Immature natural killer cell (primary cell): ENCODE measurements at regions not wholly inside any gene's neighbourhood (a gene's known extent, or its start where the extent isn't known, plus 50 kb on each side); places are given as distances from the start of the nearest gene placed in this dataset.

Experiments used
- DNase-seq, 3 donors: peaks; one replicate each; pipeline ENCODE4 v3.0.0; 2022; ENCODE audit warnings: mixed read lengths in 1 of 3
- H3K27ac Mint-ChIP-seq, 6 donors: one replicate each; pipeline ENCODE4 v1.8.0; 2020; ENCODE audit warnings: mixed read lengths in 6 of 6, mild to moderate bottlenecking in 5 of 6, inconsistent platforms in 4 of 6, moderate library complexity in 3 of 6
- H3K27me3 Mint-ChIP-seq, 3 donors: one replicate each; pipeline ENCODE4 v1.8.0; 2020 to 2021; ENCODE audit warnings: low read depth in 3 of 3, mild to moderate bottlenecking in 3 of 3, mixed read lengths in 3 of 3, moderate library complexity in 3 of 3, inconsistent platforms in 1 of 3
- H3K36me3 Mint-ChIP-seq, 3 donors: one replicate each; pipeline ENCODE4 v1.8.0; 2020; ENCODE audit warnings: mixed read lengths in 3 of 3, inconsistent platforms in 2 of 3, mild to moderate bottlenecking in 2 of 3
- H3K4me1 Mint-ChIP-seq, 2 donors: one replicate each; pipeline ENCODE4 v1.8.0; 2020; ENCODE audit warnings: inconsistent platforms in 2 of 2, mild to moderate bottlenecking in 2 of 2, mixed read lengths in 2 of 2, moderate library complexity in 1 of 2
- H3K4me3 Mint-ChIP-seq, 5 donors: one replicate each; pipeline ENCODE4 v1.8.0; 2020; ENCODE audit warnings: mild to moderate bottlenecking in 5 of 5, mixed read lengths in 5 of 5, inconsistent platforms in 3 of 5, moderate library complexity in 3 of 5
- H3K9me3 Mint-ChIP-seq, 6 donors: one replicate each; pipeline ENCODE4 v1.8.0; 2020; ENCODE audit warnings: mild to moderate bottlenecking in 6 of 6, mixed read lengths in 6 of 6, inconsistent platforms in 4 of 6, moderate library complexity in 3 of 6

DNA sequence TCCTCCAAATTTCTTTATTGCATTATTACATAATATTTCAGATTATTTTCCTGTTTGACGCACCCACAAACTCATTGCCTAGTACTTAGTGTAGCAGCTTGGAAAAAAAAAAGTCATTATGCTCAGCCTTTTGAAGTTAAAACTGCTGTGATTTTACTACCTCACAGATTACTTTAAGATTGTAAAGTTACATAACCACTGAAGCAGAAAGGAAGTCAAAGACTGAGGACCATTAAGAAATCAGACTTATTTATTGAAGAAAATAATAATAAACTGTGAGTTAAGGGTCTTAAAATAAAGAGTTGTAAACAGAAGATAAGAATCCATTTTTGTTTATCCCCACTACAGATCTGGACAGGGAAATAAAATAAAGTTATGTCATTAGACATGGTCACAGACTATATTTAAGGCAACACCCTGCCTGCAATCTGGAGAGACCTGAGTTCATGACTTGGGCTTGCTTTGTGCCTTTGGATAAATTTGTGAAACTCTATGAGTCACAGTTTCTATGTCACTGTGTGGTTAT is 212.1 kb upstream of the ROBO2 start:
- H3K4me1 Mint-ChIP-seq, result no peaks in the 10 kb centered on the region
- no peak overlapping the region for H3K27ac Mint-ChIP-seq
- peaks cover 0 to 4% (median 0%) of the 10 kb centered on the region in 3 donors for H3K36me3 Mint-ChIP-seq
- DNase-seq, result no peak
- peaks cover 18 to 60% (median 32%) of the 10 kb centered on the region in 6 donors for H3K9me3 Mint-ChIP-seq
- no peak overlapping the region for H3K4me3 Mint-ChIP-seq
- no peaks in the 10 kb centered on the region for H3K27me3 Mint-ChIP-seq

DNA sequence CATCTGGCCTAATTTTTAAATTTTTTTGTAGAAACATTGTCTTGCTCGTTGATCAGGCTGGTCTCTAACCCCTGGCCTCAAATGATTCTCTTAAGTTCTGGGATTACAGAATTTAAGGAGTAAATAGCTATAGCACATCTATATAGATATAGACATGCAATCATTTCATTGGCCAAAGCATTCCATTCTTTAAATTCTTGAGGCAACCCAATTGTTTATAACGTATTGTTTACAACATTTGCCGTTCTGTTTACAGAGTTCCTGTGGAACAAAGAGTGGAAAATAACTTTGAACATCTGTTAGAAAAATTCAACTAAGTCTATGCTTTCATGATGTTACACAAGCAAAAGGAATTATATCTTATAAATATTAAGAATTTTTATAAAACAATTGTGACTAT is 205.2 kb upstream of the ROBO2 start:
- Mint-ChIP-seq H3K27me3 (peaks cover 0 to 3% (median 0%) of the 10 kb centered on the region in 3 donors), H3K9me3 (peaks cover 10 to 51% (median 37%) of the 10 kb centered on the region in 6 donors), H3K27ac (no peak overlapping the region), H3K4me1 (no peaks in the 10 kb centered on the region), H3K4me3 (no peak overlapping the region), H3K36me3 (peaks cover 0 to 4% (median 0%) of the 10 kb centered on the region in 3 donors)
- DNase-seq, result no peak

- Mint-ChIP-seq H3K36me3 (no peaks in the 10 kb centered on the region), H3K27ac (no peak overlapping the region), H3K27me3 (peaks cover 0 to 3% (median 0%) of the 10 kb centered on the region in 3 donors), H3K4me3 (no peak overlapping the region), H3K9me3 (peaks cover 6 to 48% (median 21%) of the 10 kb centered on the region in 6 donors), H3K4me1 (no peaks in the 10 kb centered on the region)
- DNase-seq, result no peak
These were observed 198.2 kb upstream of the ROBO2 start for GRCh38 chr3:76841747-76842146.

DNA sequence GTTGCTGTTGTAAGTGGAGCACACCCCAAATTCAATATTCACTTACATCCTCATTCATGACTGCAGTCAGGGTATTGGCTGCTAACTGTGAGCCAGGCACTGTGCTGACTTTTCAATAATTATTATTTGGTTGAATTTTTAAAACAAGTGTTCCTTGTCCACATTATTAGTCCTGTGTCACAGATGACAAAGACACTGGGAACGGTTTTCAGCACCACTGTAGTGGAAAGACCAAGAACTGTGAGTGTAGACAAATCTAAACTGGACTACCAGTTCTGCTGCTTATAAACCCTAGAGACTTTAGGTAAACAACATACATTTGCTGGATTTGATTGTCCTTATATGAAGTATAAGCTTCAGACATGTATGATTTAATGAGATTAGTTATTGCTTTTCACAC is 197.7 kb upstream of the ROBO2 start:
- Mint-ChIP-seq H3K9me3 (peaks cover 6 to 50% (median 23%) of the 10 kb centered on the region in 6 donors), H3K36me3 (no peaks in the 10 kb centered on the region)
- no peak for DNase-seq

GRCh38 chr3:76855451-76855850 is 184.4 kb upstream of the ROBO2 start:
- no peak for DNase-seq
- peaks cover 0 to 41% (median 16%) of the 10 kb centered on the region in 6 donors for H3K9me3 Mint-ChIP-seq
- no peaks in the 10 kb centered on the region for H3K36me3 Mint-ChIP-seq
- no peak overlapping the region for H3K27ac Mint-ChIP-seq
- H3K27me3 Mint-ChIP-seq, result no peaks in the 10 kb centered on the region
- no peak overlapping the region for H3K4me3 Mint-ChIP-seq
- H3K4me1 Mint-ChIP-seq, result no peaks in the 10 kb centered on the region

More for the DNA sequence above, 197.7 kb upstream of the ROBO2 start:
- Mint-ChIP-seq H3K4me1 (no peaks in the 10 kb centered on the region), H3K27ac (no peak overlapping the region), H3K4me3 (no peak overlapping the region), H3K27me3 (peaks cover 0 to 3% (median 0%) of the 10 kb centered on the region in 3 donors)

DNA sequence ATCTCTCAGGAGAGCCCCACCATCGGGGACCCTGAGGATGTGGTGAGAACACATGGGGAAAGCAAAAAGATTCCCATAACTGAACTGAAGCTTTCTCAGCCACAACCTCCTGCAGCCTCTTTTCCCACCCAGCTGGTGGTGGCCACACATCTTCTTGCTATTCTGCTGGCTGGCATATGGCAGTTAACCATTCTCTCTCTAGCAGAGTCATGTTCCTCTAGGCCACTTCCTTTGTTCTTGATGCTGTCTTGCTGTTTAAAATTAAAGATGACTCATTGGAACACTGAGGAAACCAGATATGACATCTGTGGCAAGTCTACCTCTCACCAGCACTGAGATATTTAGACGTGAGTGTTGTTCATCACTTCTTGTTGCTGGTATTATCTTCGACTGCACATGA is 180.3 kb upstream of the ROBO2 start:
- H3K4me1 Mint-ChIP-seq, result no peaks in the 10 kb centered on the region
- peaks cover 10 to 67% (median 32%) of the 10 kb centered on the region in 6 donors for H3K9me3 Mint-ChIP-seq
- no peak for DNase-seq
- no peak overlapping the region for H3K27ac Mint-ChIP-seq
- H3K36me3 Mint-ChIP-seq, result peaks cover 0 to 4% (median 0%) of the 10 kb centered on the region in 3 donors
- no peaks in the 10 kb centered on the region for H3K27me3 Mint-ChIP-seq
- no peak overlapping the region for H3K4me3 Mint-ChIP-seq

GRCh38 chr3:76864355-76864754 is 175.5 kb upstream of the ROBO2 start:
- Mint-ChIP-seq H3K27ac (no peak overlapping the region), H3K27me3 (no peaks in the 10 kb centered on the region), H3K4me3 (no peak overlapping the region), H3K36me3 (peaks cover 0 to 4% (median 0%) of the 10 kb centered on the region in 3 donors), H3K9me3 (peaks cover 20 to 79% (median 43%) of the 10 kb centered on the region in 6 donors), H3K4me1 (no peaks in the 10 kb centered on the region)
- DNase-seq, result no peak

DNA sequence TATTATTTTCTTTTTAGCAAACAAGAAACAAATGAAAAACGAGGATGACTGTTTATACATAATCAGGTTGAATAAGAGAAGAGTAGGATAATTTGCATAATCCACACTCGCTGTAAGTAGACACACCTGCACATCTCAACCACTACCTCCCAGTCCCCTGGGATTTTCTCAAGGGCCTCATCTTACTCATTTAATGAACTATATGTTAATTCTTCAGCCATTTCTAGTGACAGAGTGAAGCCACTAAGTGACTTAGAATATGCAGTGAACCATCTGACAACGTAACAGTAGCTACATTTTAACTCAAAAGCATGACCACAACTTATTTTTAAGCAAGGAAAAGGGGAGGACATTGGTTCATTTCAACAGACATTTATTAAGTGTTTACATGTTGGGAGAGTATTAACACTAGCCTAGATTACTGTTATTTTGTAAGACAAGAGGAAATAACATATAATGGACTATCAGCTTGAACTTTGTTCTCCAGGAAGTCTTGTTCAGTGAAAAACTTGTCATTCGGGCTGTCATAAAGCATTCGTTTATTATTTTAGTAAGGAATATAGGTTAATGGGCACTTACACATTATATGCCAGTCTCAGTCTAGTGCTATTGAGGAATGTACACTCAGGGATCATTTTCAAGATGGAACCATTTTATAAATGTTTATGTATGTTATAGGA is 173.0 kb upstream of the ROBO2 start:
- no peak for DNase-seq
- Mint-ChIP-seq H3K4me3 (no peak overlapping the region), H3K27me3 (no peaks in the 10 kb centered on the region)

GRCh38 chr3:76869726-76870384 is 170.0 kb upstream of the ROBO2 start:
- Mint-ChIP-seq H3K27me3 (no peaks in the 10 kb centered on the region), H3K27ac (no peak overlapping the region), H3K4me1 (no peaks in the 10 kb centered on the region), H3K9me3 (peaks cover 19 to 50% (median 28%) of the 10 kb centered on the region in 6 donors), H3K36me3 (no peaks in the 10 kb centered on the region), H3K4me3 (no peak overlapping the region)
- no peak for DNase-seq

More for the DNA sequence above, 173.0 kb upstream of the ROBO2 start:
- H3K27ac Mint-ChIP-seq, result no peak overlapping the region
- H3K36me3 Mint-ChIP-seq, result no peaks in the 10 kb centered on the region
- H3K9me3 Mint-ChIP-seq, result peaks cover 24 to 66% (median 37%) of the 10 kb centered on the region in 6 donors
- H3K4me1 Mint-ChIP-seq, result no peaks in the 10 kb centered on the region

DNA sequence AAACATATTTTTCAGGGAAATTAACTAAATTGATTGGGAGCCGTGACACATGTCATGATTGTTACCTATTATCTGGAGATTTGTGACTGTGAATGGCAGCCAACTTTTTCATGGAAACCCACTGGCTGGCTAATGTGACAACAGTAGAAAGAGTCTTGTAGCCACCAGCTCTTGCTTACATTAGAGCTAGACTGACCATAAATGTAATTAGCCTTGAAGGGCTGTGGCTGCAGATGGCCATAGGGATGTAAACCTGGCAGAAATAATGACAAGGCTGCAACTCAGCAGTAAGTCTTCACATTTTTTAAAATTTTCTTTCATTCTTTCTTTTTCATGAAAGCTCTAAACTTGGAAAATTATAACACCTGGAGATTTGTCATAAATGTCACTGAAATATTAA is 168.2 kb upstream of the ROBO2 start:
- Mint-ChIP-seq H3K9me3 (peaks cover 19 to 49% (median 26%) of the 10 kb centered on the region in 6 donors), H3K4me1 (no peaks in the 10 kb centered on the region), H3K36me3 (no peaks in the 10 kb centered on the region), H3K27ac (no peak overlapping the region), H3K4me3 (no peak overlapping the region), H3K27me3 (no peaks in the 10 kb centered on the region)
- DNase-seq, result no peak

DNA sequence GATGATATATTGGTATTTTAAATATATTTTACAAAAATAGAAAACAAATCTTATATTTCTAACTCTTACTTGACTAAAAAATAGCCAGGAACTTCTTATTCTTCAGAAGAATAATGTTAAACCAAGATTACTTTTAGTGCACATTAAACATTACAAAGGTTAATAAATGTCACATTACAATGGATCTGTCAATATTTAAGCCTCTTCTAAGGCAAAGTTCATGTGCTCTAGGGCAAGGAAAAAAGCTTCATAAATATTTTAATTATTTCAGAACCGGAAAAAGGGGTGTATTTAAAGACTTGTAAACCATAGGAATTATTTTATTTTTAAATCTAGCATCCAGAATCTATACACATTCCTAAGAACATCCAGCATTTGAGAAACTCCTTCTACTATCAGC is 166.9 kb upstream of the ROBO2 start:
- Mint-ChIP-seq H3K4me1 (no peaks in the 10 kb centered on the region), H3K4me3 (no peak overlapping the region), H3K27ac (no peak overlapping the region), H3K9me3 (peaks cover 17 to 43% (median 22%) of the 10 kb centered on the region in 6 donors), H3K36me3 (no peaks in the 10 kb centered on the region), H3K27me3 (no peaks in the 10 kb centered on the region)
- DNase-seq, result no peak

GRCh38 chr3:76873532-76874242 is 166.2 kb upstream of the ROBO2 start:
- H3K27ac Mint-ChIP-seq, result no peak overlapping the region
- H3K4me1 Mint-ChIP-seq, result no peaks in the 10 kb centered on the region

GRCh38 chr3:76879959-76880358 is 159.9 kb upstream of the ROBO2 start:
- no peak overlapping the region for H3K4me3 Mint-ChIP-seq
- no peak for DNase-seq
- H3K9me3 Mint-ChIP-seq, result peaks cover 7 to 29% (median 22%) of the 10 kb centered on the region in 6 donors
- no peak overlapping the region for H3K27ac Mint-ChIP-seq
- peaks cover 0 to 2% (median 1%) of the 10 kb centered on the region in 3 donors for H3K27me3 Mint-ChIP-seq
- no peaks in the 10 kb centered on the region for H3K36me3 Mint-ChIP-seq
- H3K4me1 Mint-ChIP-seq, result no peaks in the 10 kb centered on the region

More at GRCh38 chr3:76873532-76874242, 166.2 kb upstream of the ROBO2 start:
- Mint-ChIP-seq H3K9me3 (peaks cover 12 to 42% (median 17%) of the 10 kb centered on the region in 6 donors), H3K36me3 (no peaks in the 10 kb centered on the region), H3K4me3 (no peak overlapping the region), H3K27me3 (no peaks in the 10 kb centered on the region)
- no peak for DNase-seq
